ENCODE measurements at regions not wholly inside any gene's neighbourhood (a gene's known extent, or its start where the extent isn't known, plus 50 kb on each side); places are given as distances from the start of the nearest gene placed in this dataset.

DNA sequence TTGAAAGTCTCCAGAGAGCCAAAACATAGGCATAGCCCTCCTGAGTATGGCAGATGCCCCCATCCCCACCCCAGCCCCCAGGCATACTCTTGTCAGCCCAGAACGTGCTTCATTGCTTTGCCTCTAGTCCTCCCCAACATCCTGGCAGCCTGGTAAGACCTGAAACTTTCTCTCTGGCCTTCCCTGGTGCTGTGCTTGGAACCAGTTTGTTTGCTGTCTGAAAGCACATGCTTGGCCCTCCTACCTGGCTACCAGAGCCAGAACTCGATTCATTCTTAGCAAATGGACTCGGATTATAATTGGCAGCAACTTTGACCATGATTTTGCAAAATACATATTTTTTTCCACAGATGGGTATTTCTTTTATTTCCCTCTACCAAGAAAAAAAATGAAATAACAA is 248.1 kb downstream of the USP46 start:
- Histone ChIP-seq H4K91ac (replicated peaks; ENCODE audit: insufficient read length, low read length) (no peak overlapping the region), H4K8ac (ENCODE audit: extremely low read depth, insufficient read depth, low read length) (no peak overlapping the region), H4K5ac (ENCODE audit: insufficient read length, low read depth, low read length) (no peak overlapping the region), H3K18ac (ENCODE audit: extremely low read depth, low read length) (no peak overlapping the region), H3K4me3 (ENCODE audit: extremely low read depth in 1 of 4, insufficient read depth in 2 of 4, low read depth in 3 of 4, low read length in 4 of 4) (no peak overlapping the region), H3K4me2 (ENCODE audit: insufficient read depth in 1 of 2, low read depth in 2 of 2, low read length in 2 of 2) (no peak overlapping the region), H3K79me2 (ENCODE audit: control insufficient read depth in 1 of 2, insufficient read depth in 2 of 2, low read length in 2 of 2) (no peaks in the 10 kb centered on the region), H2AFZ (ENCODE audit: low read length) (no peak overlapping the region), H3K9ac (replicated peaks in 1 of 4; ENCODE audit: extremely low read depth in 1 of 4, low read depth in 3 of 4, low read length in 3 of 4) (no peak overlapping the region), H3K4me1 (replicated peaks in 1 of 4; ENCODE audit: control insufficient read depth in 3 of 4, insufficient read depth in 4 of 4, low read length in 3 of 4) (no peaks in the 10 kb centered on the region), H3K14ac (ENCODE audit: insufficient read length) (no peak overlapping the region), H2BK15ac (ENCODE audit: low read length) (no peak overlapping the region), H3K79me1 (ENCODE audit: low read depth, low read length) (no peaks in the 10 kb centered on the region), H3K27ac (ENCODE audit: low read depth, low read length) (no peak overlapping the region), H2BK120ac (replicated peaks; ENCODE audit: low read depth, low read length) (no peak overlapping the region), H3K27me3 (replicated peaks in 1 of 4; ENCODE audit: control insufficient read depth in 3 of 4, extremely low read depth in 1 of 4, insufficient read depth in 3 of 4, low read length in 3 of 4) (no peaks in the 10 kb centered on the region), H3K9me3 (ENCODE audit: insufficient read depth in 2 of 2, low read depth in 1 of 2, low read length in 1 of 2) (peaks cover 10 to 17% of the 10 kb centered on the region in 2 experiments; a peak in 3 of 4 replicates), H4K20me1 (replicated peaks in 1 of 2; ENCODE audit: control insufficient read depth in 1 of 2, insufficient read depth in 2 of 2, low read length in 2 of 2) (no peaks in the 10 kb centered on the region), H2BK20ac (ENCODE audit: low read length) (no peak overlapping the region), H3K56ac (replicated peaks; ENCODE audit: insufficient read length, low read depth, low read length) (no peak overlapping the region), H2AK5ac (ENCODE audit: low read depth, low read length) (no peak overlapping the region), H3K4ac (replicated peaks; ENCODE audit: insufficient read length, low read depth, low read length) (no peak overlapping the region), H2BK5ac (ENCODE audit: low read depth, low read length) (no peak overlapping the region), H3K36me3 (ENCODE audit: control insufficient read depth in 2 of 4, insufficient read depth in 4 of 4, low read length in 3 of 4) (no peaks in the 10 kb centered on the region), H3K23me2 (ENCODE audit: low read depth, low read length) (no peaks in the 10 kb centered on the region), H3K23ac (ENCODE audit: insufficient read length) (no peak overlapping the region), H2BK12ac (ENCODE audit: low read depth, low read length) (no peak overlapping the region)
- POLR2A ChIA-PET (ENCODE audit: partially characterized antibody), result no interaction called here
- 93% methylated on average over 3 of the region's 3 CpGs; no CpG with 5 or more reads in 1 of the 2 experiments for WGBS, 2 experiments (ENCODE audit: extremely low coverage in 1 of 2, insufficient coverage in 1 of 2, insufficient read length in 1 of 2, insufficient replicate concordance in 2 of 2, low coverage in 1 of 2, low lambda C conversion rate in 2 of 2, missing lambda C conversion rate in 1 of 2)
- FAIRE-seq (no peak), DNase-seq (ENCODE audit: low read depth in 1 of 2, low spot score in 2 of 2) (no peak)
- CTCF ChIA-PET (ENCODE audit: partially characterized antibody), result no interaction called here
- no peak for TF ChIP-seq TAF1 (IDR thresholded peaks at IDR 0.05; ENCODE audit: low read depth, low read length)
- TF ChIP-seq CHD2 (IDR thresholded peaks at IDR 0.05; ENCODE audit: low read length), result no peak
- no peak for TF ChIP-seq MAFK (IDR thresholded peaks at IDR 0.05; ENCODE audit: low read depth, low read length)
- no peak for TF ChIP-seq ASH2L (IDR thresholded peaks at IDR 0.05; ENCODE audit: low read length)
- no peak for TF ChIP-seq GTF2F1 (IDR thresholded peaks at IDR 0.05; ENCODE audit: borderline replicate concordance, low read depth, low read length)
- TF ChIP-seq TAF7 (optimal IDR thresholded peaks at IDR 0.05; ENCODE audit: borderline replicate concordance, low read depth, low read length), result no peak
- TF ChIP-seq RNF2 (IDR thresholded peaks at IDR 0.05; ENCODE audit: borderline replicate concordance, low read depth, low read length, missing control alignments, poor library complexity, severe bottlenecking), result no peak
- no peak for TF ChIP-seq RBBP5 (IDR thresholded peaks at IDR 0.05; ENCODE audit: borderline replicate concordance, low read depth, low read length)
- TF ChIP-seq SRF (IDR thresholded peaks at IDR 0.05; ENCODE audit: low read depth, low read length), result no peak
- TF ChIP-seq BCL11A (IDR thresholded peaks at IDR 0.05; ENCODE audit: low read depth in 2 of 2, low read length in 2 of 2), result no peak
- no peak for TF ChIP-seq RFX5 (IDR thresholded peaks at IDR 0.05; ENCODE audit: borderline replicate concordance, low read depth, low read length)
- TF ChIP-seq, protein P1, sequence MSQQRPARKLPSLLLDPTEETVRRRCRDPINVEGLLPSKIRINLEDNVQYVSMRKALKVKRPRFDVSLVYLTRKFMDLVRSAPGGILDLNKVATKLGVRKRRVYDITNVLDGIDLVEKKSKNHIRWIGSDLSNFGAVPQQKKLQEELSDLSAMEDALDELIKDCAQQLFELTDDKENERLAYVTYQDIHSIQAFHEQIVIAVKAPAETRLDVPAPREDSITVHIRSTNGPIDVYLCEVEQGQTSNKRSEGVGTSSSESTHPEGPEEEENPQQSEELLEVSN (IDR thresholded peaks at IDR 0.05), result no peak
- TF ChIP-seq, protein P2, sequence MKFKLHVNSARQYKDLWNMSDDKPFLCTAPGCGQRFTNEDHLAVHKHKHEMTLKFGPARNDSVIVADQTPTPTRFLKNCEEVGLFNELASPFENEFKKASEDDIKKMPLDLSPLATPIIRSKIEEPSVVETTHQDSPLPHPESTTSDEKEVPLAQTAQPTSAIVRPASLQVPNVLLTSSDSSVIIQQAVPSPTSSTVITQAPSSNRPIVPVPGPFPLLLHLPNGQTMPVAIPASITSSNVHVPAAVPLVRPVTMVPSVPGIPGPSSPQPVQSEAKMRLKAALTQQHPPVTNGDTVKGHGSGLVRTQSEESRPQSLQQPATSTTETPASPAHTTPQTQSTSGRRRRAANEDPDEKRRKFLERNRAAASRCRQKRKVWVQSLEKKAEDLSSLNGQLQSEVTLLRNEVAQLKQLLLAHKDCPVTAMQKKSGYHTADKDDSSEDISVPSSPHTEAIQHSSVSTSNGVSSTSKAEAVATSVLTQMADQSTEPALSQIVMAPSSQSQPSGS (IDR thresholded peaks at IDR 0.05; ENCODE audit: low read length), result no peak

All from H1 (cell line).